Activated CD8-positive, alpha-beta memory T cell treated with anti-CD3 and anti-CD28 coated beads, Interleukin-2, amount 10 ng/mL, durations not matched to agents 7 days and 5 days (primary cell): ENCODE measurements at regions not wholly inside any gene's neighbourhood (a gene's known extent, or its start where the extent isn't known, plus 50 kb on each side); places are given as distances from the start of the nearest gene placed in this dataset.
"Not testable (repeated sequence)": the region's sequence is repeated elsewhere in the genome, so short reads cannot be mapped to it uniquely, and the experiment has no call there.

ENCODE experiments used
- ATAC-seq: fragments of 150-1000 bp; cut with Tn5 transposase; one replicate; pipeline ENCODE4 v1.10.0; 2021; ENCODE audit warnings: moderate library complexity
- CTCF ChIA-PET: fragments of 350-600 bp; sonication (Branson Sonifier 250); formaldehyde crosslinking; loops from one replicate; lab custom pipeline; 2021; ENCODE audit warnings: antibody characterized with exemption; lab: Charles Lee
- DNase-seq: peaks from one replicate; pipeline ENCODE4 v3.0.0-alpha.2; 2020
- H3K27ac Mint-ChIP-seq: one replicate; pipeline ENCODE4 v1.8.0; 2021; ENCODE audit warnings: mild to moderate bottlenecking, mixed read lengths
- H3K27me3 Mint-ChIP-seq: one replicate; pipeline ENCODE4 v1.8.0; 2021; ENCODE audit warnings: mixed read lengths
- H3K36me3 Mint-ChIP-seq: one replicate; pipeline ENCODE4 v1.8.0; 2021; ENCODE audit warnings: mild to moderate bottlenecking, mixed read lengths
- H3K4me1 Mint-ChIP-seq: one replicate; pipeline ENCODE4 v1.8.0; 2021; ENCODE audit warnings: mixed read lengths
- H3K4me3 Mint-ChIP-seq: one replicate; pipeline ENCODE4 v1.8.0; 2021; ENCODE audit warnings: mild to moderate bottlenecking, moderate library complexity, mixed read lengths
- H3K9me3 Mint-ChIP-seq: one replicate; pipeline ENCODE4 v1.8.0; 2022; ENCODE audit warnings: low read depth, mixed read lengths

DNA sequence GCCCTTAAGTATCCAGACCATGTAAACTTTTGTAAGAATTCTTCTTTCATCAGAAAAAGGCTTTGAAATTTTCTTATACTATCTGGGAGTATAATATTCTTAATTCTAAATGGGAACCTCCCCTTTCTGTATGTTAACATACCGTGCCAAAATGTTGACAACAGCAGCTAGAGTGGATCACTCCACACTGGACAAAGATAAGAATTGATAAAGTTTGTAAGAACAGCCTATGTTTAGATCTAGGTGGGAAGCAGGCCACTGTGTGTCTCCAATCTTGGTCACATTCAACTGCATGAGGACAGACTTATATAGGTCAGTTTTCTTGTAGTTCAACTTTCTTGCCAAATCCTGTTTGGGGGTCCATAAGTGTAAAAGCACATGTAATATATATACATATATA lies 235.7 kb downstream of the RPIA start:
- no peaks in the 10 kb centered on the region for H3K36me3 Mint-ChIP-seq
- H3K27me3 Mint-ChIP-seq: peaks cover 24% of the 10 kb centered on the region
- H3K4me1 Mint-ChIP-seq: no peaks in the 10 kb centered on the region
- H3K4me3 Mint-ChIP-seq: no peak overlapping the region
- no peaks in the 10 kb centered on the region for H3K9me3 Mint-ChIP-seq
- no peak overlapping the region for H3K27ac Mint-ChIP-seq
- ATAC-seq: no peak
- CTCF ChIA-PET: no interaction called here
- DNase-seq: no peak

DNA sequence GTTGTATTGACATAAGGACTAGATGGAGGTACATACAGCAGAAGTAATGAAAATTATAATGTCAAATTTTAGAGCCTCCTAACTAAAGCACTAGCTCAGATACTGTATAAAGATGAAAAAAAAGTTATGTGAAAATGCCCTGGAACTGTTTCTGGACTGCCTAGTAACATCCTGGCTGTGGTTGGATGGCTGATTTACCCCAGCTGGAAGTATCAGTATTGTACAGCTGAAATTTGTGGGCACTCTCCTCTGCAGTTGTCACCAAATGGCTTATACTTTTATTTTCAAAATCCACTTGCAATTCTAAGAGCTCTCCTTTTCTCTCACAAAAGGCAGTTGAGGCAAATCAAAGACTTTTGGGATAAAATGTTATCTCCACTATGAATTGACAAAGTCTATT lies 239.2 kb downstream of the RPIA start:
- no peak overlapping the region for H3K4me3 Mint-ChIP-seq
- peaks cover 18% of the 10 kb centered on the region for H3K27me3 Mint-ChIP-seq
- no peak overlapping the region for H3K27ac Mint-ChIP-seq
- H3K36me3 Mint-ChIP-seq: no peaks in the 10 kb centered on the region
- H3K9me3 Mint-ChIP-seq: no peaks in the 10 kb centered on the region
- ATAC-seq: no peak
- no peak for DNase-seq
- CTCF ChIA-PET: interaction anchor here (0.7 kb wide), 1 partner anchor 10 kb away, joined by 4 read pairs; no protein-coding TSS in a partner anchor
- no peaks in the 10 kb centered on the region for H3K4me1 Mint-ChIP-seq

DNA sequence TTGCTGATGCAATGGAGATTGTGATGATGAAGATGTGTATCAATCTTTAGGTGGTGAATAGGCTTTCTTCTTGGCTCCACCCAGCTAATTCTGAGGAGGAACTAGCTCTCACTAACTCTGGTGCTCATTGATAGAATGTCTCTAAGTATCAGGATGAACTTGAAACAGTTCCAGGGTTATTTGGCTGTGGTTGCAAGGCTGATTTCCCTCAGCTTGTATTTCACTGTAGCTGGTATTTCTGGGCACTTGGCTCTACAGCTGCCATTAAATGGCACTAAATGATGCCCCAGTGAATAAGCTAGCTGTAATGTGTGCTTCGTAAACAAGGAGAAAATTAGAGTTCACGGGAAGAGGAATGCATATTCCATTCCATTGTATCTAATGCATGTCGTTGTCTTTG lies 241.2 kb downstream of the RPIA start:
- no peak for ATAC-seq
- no peak overlapping the region for H3K27ac Mint-ChIP-seq
- no peak for DNase-seq
- H3K27me3 Mint-ChIP-seq: peaks cover 16% of the 10 kb centered on the region
- H3K4me3 Mint-ChIP-seq: no peak overlapping the region
- no peaks in the 10 kb centered on the region for H3K36me3 Mint-ChIP-seq
- CTCF ChIA-PET: interaction anchor here (1.1 to 1.6 kb wide), 2 partner anchors 14 to 29 kb away, joined by 3 read pairs; no protein-coding TSS in a partner anchor
- H3K4me1 Mint-ChIP-seq: no peaks in the 10 kb centered on the region
- no peaks in the 10 kb centered on the region for H3K9me3 Mint-ChIP-seq

DNA sequence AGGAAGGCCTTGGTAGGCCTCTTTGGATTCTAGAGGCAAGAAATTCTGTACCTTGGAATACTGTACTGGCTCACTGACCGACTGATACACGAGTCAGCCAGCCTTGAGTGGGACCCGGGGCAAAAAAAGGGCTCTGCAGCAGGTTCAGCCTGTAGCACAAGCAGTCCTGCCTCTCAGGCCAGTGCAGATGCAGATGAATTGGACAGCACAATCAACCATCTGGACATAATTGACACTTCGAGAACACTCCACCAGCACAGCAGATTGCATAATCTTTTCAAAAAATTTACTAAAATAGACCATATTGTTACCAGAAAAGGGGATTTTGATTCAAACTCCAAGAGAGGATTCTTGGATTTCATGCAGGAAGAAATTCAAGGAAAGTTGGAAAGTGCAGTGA lies 241.6 kb downstream of the RPIA start:
- CTCF ChIA-PET: interaction anchor here (1.1 to 1.6 kb wide), 2 partner anchors 14 to 29 kb away, joined by 3 read pairs; no protein-coding TSS in a partner anchor

DNA sequence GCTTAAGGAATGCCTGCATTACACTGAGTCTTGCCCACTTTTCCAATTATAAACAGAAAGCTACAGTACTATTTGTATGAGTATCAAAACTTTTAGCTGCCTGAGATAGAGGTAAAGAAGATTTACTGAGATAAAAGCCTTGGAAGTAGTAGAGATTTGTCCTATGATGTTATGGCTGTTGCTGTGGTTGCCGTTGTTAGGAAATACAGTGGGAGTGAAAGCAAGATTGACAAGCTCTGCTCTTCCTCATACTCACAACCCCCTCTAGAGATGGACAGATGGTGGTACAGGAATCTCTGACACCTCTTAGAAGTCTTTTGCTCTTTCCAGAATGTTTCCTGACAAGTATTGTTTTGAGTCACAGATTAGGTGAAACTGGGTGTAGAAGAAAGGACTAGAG lies 242.5 kb downstream of the RPIA start:
- no peak overlapping the region for H3K4me3 Mint-ChIP-seq
- peaks cover 8% of the 10 kb centered on the region for H3K27me3 Mint-ChIP-seq
- CTCF ChIA-PET: interaction anchor here (1.6 kb wide), 1 partner anchor 30 kb away, joined by 3 read pairs; no protein-coding TSS in a partner anchor
- H3K4me1 Mint-ChIP-seq: no peaks in the 10 kb centered on the region
- no peaks in the 10 kb centered on the region for H3K9me3 Mint-ChIP-seq
- DNase-seq (no peak), ATAC-seq (no peak)
- no peaks in the 10 kb centered on the region for H3K36me3 Mint-ChIP-seq
- no peak overlapping the region for H3K27ac Mint-ChIP-seq

More for the DNA sequence above, 241.6 kb downstream of the RPIA start:
- no peaks in the 10 kb centered on the region for H3K4me1 Mint-ChIP-seq
- H3K4me3 Mint-ChIP-seq: no peak overlapping the region
- no peak overlapping the region for H3K27ac Mint-ChIP-seq
- no peak for ATAC-seq
- no peaks in the 10 kb centered on the region for H3K36me3 Mint-ChIP-seq
- DNase-seq: no peak
- H3K9me3 Mint-ChIP-seq: no peaks in the 10 kb centered on the region
- peaks cover 15% of the 10 kb centered on the region for H3K27me3 Mint-ChIP-seq

DNA sequence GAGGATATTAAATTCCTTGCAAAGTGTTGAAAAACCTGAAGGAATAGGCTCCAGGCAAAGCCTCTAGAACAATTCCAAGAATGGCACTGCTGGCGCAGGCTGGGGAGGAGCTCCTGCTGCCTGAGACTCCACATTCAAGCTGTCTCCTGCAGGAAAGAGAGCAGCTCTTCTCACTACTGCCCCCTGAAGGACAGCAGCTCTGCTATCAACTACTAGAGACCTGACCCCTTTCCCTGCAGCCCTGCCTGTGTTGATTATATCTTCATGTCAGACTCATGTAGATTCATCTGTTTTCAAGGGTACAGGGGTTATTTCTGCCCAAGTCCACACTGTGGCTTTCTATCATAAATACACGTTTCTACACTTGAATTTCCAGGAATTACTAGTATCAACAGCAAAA lies 249.7 kb downstream of the RPIA start:
- H3K9me3 Mint-ChIP-seq, H3K36me3 Mint-ChIP-seq, H3K27me3 Mint-ChIP-seq, H3K4me3 Mint-ChIP-seq, DNase-seq, ATAC-seq, H3K4me1 Mint-ChIP-seq, H3K27ac Mint-ChIP-seq: not testable (repeated sequence)
- CTCF ChIA-PET: interaction anchor here (1.0 to 1.9 kb wide), 5 partner anchors 8 to 201 kb away, joined by 3 to 5 read pairs (median 4); no protein-coding TSS in a partner anchor

DNA sequence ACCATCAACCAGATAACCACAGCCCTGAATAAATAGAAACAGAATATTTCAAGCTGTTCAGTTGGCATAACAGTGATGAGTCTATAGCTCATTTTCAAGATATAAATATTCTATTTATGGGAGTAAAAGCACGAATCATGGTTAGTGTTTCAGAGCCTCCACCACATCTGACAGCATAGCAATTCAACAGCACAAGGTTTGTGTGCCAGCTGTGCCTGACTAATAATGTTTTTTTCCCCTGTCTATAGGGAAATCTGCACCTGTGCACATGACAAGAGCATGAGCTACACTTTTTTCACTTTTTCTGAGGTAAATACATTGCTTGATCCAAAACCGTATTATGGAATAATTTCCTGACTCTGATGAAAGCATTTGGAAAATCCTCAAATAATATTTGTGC lies 251.3 kb downstream of the RPIA start:
- Mint-ChIP-seq H3K36me3 (no peaks in the 10 kb centered on the region), H3K27me3 (peaks cover 11% of the 10 kb centered on the region), H3K9me3 (no peaks in the 10 kb centered on the region), H3K4me3 (no peak overlapping the region), H3K4me1 (no peaks in the 10 kb centered on the region), H3K27ac (no peak overlapping the region)
- DNase-seq (no peak), ATAC-seq (no peak)
- CTCF ChIA-PET: interaction anchor here (1.9 kb wide), 1 partner anchor 62 kb away, joined by 5 read pairs; no protein-coding TSS in a partner anchor

DNA sequence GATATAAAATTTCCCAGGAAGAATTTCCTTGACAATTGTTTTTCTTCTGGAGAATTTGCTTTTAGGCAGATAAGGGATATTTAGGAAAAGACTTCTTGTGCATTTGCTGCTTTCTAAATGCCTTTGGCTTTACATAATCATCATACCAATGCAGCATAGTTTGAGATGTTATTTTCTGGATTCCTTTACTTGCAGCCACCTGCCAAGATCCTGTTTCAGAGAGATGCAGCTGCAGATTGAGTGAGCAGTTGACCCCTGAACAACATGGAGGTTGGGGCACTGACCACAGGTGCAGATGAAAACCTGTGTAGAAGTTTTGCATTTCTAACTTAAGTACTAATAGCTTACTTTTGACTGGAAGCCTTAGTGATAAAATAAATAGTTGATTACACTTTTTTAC lies 257.9 kb downstream of the RPIA start:
- ATAC-seq (no peak), DNase-seq (no peak)
- CTCF ChIA-PET: interaction anchor here (0.9 kb wide), 1 partner anchor 8 kb away, joined by 3 read pairs; no protein-coding TSS in a partner anchor
- Mint-ChIP-seq H3K4me3 (no peak overlapping the region), H3K27me3 (peaks cover 16% of the 10 kb centered on the region), H3K4me1 (no peaks in the 10 kb centered on the region), H3K27ac (no peak overlapping the region), H3K36me3 (no peaks in the 10 kb centered on the region), H3K9me3 (no peaks in the 10 kb centered on the region)

DNA sequence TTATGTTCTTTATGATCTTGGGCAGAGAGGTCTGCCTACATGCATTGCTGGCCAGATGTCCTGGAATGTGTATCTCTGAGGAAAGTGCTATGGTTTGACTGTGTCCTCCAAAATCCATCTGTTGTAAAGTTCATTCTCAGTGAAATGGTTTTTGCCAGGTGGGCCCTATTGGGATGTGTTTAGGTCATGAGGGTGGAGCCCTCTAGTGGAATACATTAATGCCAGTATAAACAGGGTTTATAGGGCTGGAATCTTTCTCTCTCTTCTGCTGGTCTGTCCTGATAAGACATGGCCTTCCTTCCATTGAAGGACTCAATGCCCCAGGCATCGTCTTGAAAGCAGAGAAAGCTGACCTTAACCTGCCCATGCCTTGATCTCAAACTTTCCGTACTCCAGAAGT lies 258.5 kb downstream of the RPIA start:
- DNase-seq (no peak), ATAC-seq (no peak)
- no peak overlapping the region for H3K4me3 Mint-ChIP-seq
- H3K36me3 Mint-ChIP-seq: no peaks in the 10 kb centered on the region
- CTCF ChIA-PET: interaction anchor here (1.8 kb wide), 1 partner anchor 70 kb away, joined by 4 read pairs; no protein-coding TSS in a partner anchor
- H3K9me3 Mint-ChIP-seq: no peaks in the 10 kb centered on the region
- H3K27me3 Mint-ChIP-seq: peaks cover 16% of the 10 kb centered on the region
- H3K4me1 Mint-ChIP-seq: no peaks in the 10 kb centered on the region
- H3K27ac Mint-ChIP-seq: no peak overlapping the region

DNA sequence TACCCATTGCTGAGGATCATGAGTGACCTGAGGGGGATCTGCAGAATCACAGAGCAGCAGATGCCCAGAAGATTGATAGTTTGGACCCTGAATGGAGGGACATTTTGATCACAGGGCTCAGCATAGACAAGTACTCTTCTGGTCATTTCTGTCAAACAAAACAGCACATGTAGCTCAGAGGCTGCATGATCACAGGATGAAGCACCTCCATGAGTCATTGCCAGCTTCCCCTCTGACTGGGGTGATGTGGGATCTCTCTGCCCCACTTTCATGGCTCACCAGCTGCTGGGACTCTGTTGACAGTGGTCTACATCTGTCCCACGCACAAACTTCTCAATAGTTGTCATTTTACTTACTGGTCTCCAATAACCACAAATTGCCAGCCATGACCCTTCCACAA lies 264.1 kb downstream of the RPIA start:
- no peak for ATAC-seq
- DNase-seq: no peak
- Mint-ChIP-seq H3K27me3 (peaks cover 8% of the 10 kb centered on the region), H3K4me3 (no peak overlapping the region), H3K4me1 (no peaks in the 10 kb centered on the region), H3K36me3 (no peaks in the 10 kb centered on the region), H3K9me3 (no peaks in the 10 kb centered on the region), H3K27ac (no peak overlapping the region)
- CTCF ChIA-PET: no interaction called here

DNA sequence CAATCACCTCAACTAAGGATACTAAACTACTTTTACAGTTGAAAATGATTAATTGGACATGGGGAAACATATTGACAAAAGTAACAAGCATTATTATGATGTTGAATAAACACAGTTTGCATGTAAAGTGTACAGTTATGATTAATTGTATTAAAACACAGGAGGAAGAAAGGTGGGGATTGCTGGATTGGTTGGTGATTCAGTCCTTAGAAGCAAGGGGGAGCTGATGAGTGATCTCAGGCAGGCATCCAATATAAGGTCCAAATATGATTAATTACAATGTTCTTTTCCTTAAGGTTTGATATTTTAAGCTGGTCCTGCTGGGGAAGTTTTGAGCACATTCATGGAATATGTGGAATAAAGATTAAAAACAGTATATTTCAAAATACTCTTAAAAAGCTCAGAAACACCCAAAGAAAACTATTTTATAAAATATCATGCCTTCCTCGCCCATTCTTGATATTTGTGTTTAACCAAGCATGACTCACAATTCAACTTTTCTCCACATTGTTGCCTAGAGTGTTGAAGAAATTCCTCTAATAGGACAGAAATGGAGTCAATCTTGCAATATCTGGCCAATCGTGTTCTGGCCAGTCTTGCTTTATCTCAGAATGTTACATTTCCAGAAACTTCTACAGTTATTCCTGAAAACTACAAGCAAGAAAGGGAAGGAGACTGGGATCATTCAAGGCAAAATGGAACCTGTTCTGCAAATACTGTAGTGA lies 268.2 kb downstream of the RPIA start:
- Mint-ChIP-seq H3K4me1 (no peaks in the 10 kb centered on the region), H3K36me3 (no peaks in the 10 kb centered on the region), H3K9me3 (no peaks in the 10 kb centered on the region), H3K27ac (no peak overlapping the region), H3K4me3 (no peak overlapping the region), H3K27me3 (peaks cover 16% of the 10 kb centered on the region)
- DNase-seq: no peak
- ATAC-seq: no peak
- CTCF ChIA-PET: no interaction called here

DNA sequence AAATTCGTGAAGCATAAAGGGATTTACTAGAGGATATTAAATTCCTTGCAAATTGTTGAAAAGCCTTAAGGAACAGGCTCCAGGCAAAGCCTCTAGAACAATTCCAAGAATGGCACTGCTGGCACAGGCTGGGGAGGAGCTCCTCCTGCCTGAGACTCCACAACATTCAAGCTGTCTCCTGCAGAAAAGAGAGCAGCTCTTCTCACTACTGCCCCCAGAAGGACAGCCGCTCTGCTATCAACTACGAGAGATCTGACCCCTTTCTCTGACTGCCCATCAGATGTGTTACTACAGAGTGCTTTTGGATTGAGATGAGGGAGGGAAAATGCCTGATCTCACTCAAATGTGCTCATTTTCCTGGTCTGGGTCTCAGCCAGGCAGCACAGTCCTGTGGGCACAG lies 269.9 kb downstream of the RPIA start:
- H3K36me3 Mint-ChIP-seq, H3K4me1 Mint-ChIP-seq, ATAC-seq, H3K4me3 Mint-ChIP-seq, CTCF ChIA-PET, H3K27ac Mint-ChIP-seq, DNase-seq, H3K9me3 Mint-ChIP-seq: not testable (repeated sequence)
- peaks cover 20% of the 10 kb centered on the region for H3K27me3 Mint-ChIP-seq

DNA sequence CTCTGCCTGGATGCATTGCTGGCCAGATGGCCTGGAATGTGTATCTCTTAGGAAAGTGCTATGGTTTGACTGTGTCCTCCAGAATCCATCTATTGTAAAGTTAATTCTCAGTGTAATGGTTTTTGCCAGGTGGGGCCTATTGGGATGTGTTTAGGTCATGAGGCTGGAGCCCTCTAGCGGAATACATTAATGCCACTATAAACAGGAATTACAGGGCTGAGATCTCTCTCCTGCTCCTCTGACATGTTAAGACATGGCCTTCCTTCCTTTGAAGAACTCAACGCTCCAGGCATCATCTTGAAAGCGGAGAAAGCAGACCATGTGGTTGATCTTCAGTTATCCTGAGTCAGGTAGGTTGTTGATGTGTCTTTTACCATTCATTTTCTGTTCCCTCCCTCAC lies 276.4 kb downstream of the RPIA start:
- ATAC-seq (no peak), DNase-seq (no peak)
- CTCF ChIA-PET: no interaction called here
- Mint-ChIP-seq H3K4me3 (no peak overlapping the region), H3K9me3 (no peaks in the 10 kb centered on the region), H3K36me3 (no peaks in the 10 kb centered on the region), H3K27ac (no peak overlapping the region), H3K27me3 (peaks cover 13% of the 10 kb centered on the region), H3K4me1 (no peaks in the 10 kb centered on the region)

DNA sequence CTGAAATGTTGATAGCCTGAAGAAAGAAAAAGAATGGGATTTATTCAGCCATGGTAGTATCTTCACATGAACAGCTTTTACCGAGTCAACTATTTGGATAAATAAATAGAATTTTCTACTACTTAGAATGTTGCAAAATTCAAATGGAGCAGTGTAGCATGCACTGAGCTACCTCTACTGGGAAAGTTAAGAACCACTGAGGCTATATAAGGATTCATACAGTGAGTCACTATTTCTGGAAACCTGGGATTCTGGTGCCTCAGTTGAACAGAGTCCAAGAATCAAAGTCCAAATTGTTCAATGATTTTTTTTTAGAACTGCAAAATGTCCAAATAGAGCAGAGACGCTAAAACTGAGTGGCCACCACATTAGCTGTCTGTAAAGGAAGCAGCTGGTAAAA lies 286.5 kb downstream of the RPIA start:
- H3K4me1 Mint-ChIP-seq, CTCF ChIA-PET, ATAC-seq, DNase-seq, H3K9me3 Mint-ChIP-seq, H3K36me3 Mint-ChIP-seq, H3K4me3 Mint-ChIP-seq, H3K27ac Mint-ChIP-seq: not testable (repeated sequence)
- H3K27me3 Mint-ChIP-seq: peaks cover 16% of the 10 kb centered on the region
